SU-DHL-6 (cell line): ENCODE measurements at regions not wholly inside any gene's neighbourhood (a gene's known extent, or its start where the extent isn't known, plus 50 kb on each side); places are given as distances from the start of the nearest gene placed in this dataset.
"Not testable (repeated sequence)": the region's sequence is repeated elsewhere in the genome, so short reads cannot be mapped to it uniquely, and the experiment has no call there.

Experiments
- H2AFZ ChIP-seq: fragments of 200-600 bp; sonication (generic); 2 replicates; pipeline ENCODE4 v1.6.1; 2014; ENCODE audit warnings: low read depth, mild to moderate bottlenecking, moderate library complexity, mixed read lengths, antibody characterized with exemption, low read length; ENCODE audit not compliant: severe bottlenecking
- H3F3A ChIP-seq: fragments of 200-600 bp; shearing (Covaris generic); 2 replicates; pipeline ENCODE4 v1.6.0; 2016; ENCODE audit warnings: antibody characterized with exemption, mild to moderate bottlenecking; ENCODE audit not compliant: insufficient read depth
- H3K27ac ChIP-seq: fragments of 200-600 bp; sonication (generic); 2 replicates; pipeline ENCODE4 v1.5.1; 2016; ENCODE audit warnings: low read depth, mild to moderate bottlenecking, low read length, moderate library complexity, mixed read lengths
- H3K27me3 ChIP-seq: fragments of 200-600 bp; sonication (generic), shearing (Covaris generic); 2 replicates; pipeline ENCODE4 v1.6.0; 2014; ENCODE audit warnings: mild to moderate bottlenecking, low read length
- H3K36me3 ChIP-seq: fragments of 200-600 bp; sonication (generic); 2 replicates; pipeline ENCODE4 v1.6.1; 2014; ENCODE audit warnings: mild to moderate bottlenecking, low read length, mixed read lengths
- H3K4me2 ChIP-seq: fragments of 300-600, 200-600 bp; shearing (Covaris generic), sonication (generic); 2 replicates; pipeline ENCODE4 v1.6.0; 2014; ENCODE audit warnings: low read length, low read depth, mild to moderate bottlenecking; ENCODE audit not compliant: poor library complexity, severe bottlenecking
- H3K4me3 ChIP-seq: fragments of 200-600 bp; sonication (generic); 2 replicates; pipeline ENCODE4 v1.5.1; 2014; ENCODE audit warnings: antibody characterized with exemption, low read length, mild to moderate bottlenecking, mixed read lengths; ENCODE audit not compliant: insufficient read depth, poor library complexity, severe bottlenecking
- H3K79me2 ChIP-seq: fragments of 200-600 bp; sonication (generic); 2 replicates; pipeline ENCODE4 v1.6.1; 2014; ENCODE audit warnings: mild to moderate bottlenecking, low read length, moderate library complexity; ENCODE audit not compliant: insufficient read depth
- H3K9ac ChIP-seq: fragments of 200-600 bp; sonication (generic); 2 replicates; pipeline ENCODE4 v1.7.0; 2014; ENCODE audit warnings: mild to moderate bottlenecking, low read length
- H3K9me2 ChIP-seq: fragments of 200-600 bp; sonication (generic); replicated peaks from 2 replicates; pipeline ENCODE4 v1.6.1; 2014; ENCODE audit warnings: low read length; ENCODE audit not compliant: insufficient read depth
- H3K9me3 ChIP-seq: fragments of 200-600 bp; sonication (generic); 2 replicates; pipeline ENCODE4 v1.6.1; 2014; ENCODE audit warnings: low read length, mixed read lengths; ENCODE audit not compliant: insufficient read depth
- H4K20me1 ChIP-seq: fragments of 200-600 bp; sonication (generic); 2 replicates; pipeline ENCODE4 v1.6.1; 2014; ENCODE audit warnings: low read depth, mild to moderate bottlenecking, antibody characterized with exemption, low read length, moderate library complexity, mixed read lengths
- CTCF ChIP-seq: fragments of 200-600 bp; sonication (generic); IDR thresholded peaks from one replicate; pipeline ENCODE4 v1.5.1; 2017; ENCODE audit warnings: antibody characterized with exemption, mild to moderate bottlenecking, low read length, moderate library complexity; ENCODE audit not compliant: insufficient read depth, poor library complexity, severe bottlenecking
- EZH2phosphoT487 ChIP-seq: fragments of 200-600 bp; sonication (generic), shearing (Covaris generic); conservative IDR thresholded peaks from 2 replicates; pipeline ENCODE4 v1.6.1; 2018; ENCODE audit warnings: mild to moderate bottlenecking, antibody characterized with exemption, low read length, moderate library complexity, mixed read lengths

GRCh38 chr2:208794288-208794975 is 387.8 kb downstream of the PTH2R start:
- Histone ChIP-seq H3K36me3 (no peaks in the 10 kb centered on the region), H3K27ac (no peak overlapping the region), H3F3A (no peaks in the 10 kb centered on the region), H3K27me3 (no peaks in the 10 kb centered on the region), H2AFZ (no peak overlapping the region), H3K9me2 (no peaks in the 10 kb centered on the region), H3K9me3 (no peaks in the 10 kb centered on the region), H3K79me2 (no peaks in the 10 kb centered on the region), H3K4me3 (no peak overlapping the region), H3K4me2 (no peak overlapping the region), H4K20me1 (no peaks in the 10 kb centered on the region), H3K9ac (no peak overlapping the region)
- no peak for TF ChIP-seq EZH2phosphoT487
- TF ChIP-seq CTCF: no peak

GRCh38 chr2:208798698-208799097 is 392.1 kb downstream of the PTH2R start:
- Histone ChIP-seq H3K9me2 (no peaks in the 10 kb centered on the region), H2AFZ (no peak overlapping the region), H4K20me1 (no peaks in the 10 kb centered on the region), H3K9me3 (no peaks in the 10 kb centered on the region), H3K4me3 (no peak overlapping the region), H3F3A (no peaks in the 10 kb centered on the region), H3K27ac (no peak overlapping the region), H3K36me3 (no peaks in the 10 kb centered on the region), H3K9ac (no peak overlapping the region), H3K79me2 (no peaks in the 10 kb centered on the region), H3K27me3 (no peaks in the 10 kb centered on the region), H3K4me2 (no peak overlapping the region)
- TF ChIP-seq EZH2phosphoT487 (no peak), CTCF (no peak)

GRCh38 chr2:208799397-208799796 is 392.8 kb downstream of the PTH2R start:
- H3K27ac ChIP-seq: no peak overlapping the region
- H3K9me3 ChIP-seq: no peaks in the 10 kb centered on the region
- no peaks in the 10 kb centered on the region for H3K36me3 ChIP-seq
- TF ChIP-seq EZH2phosphoT487 (no peak), CTCF (no peak)
- no peaks in the 10 kb centered on the region for H3F3A ChIP-seq
- H3K27me3 ChIP-seq: no peaks in the 10 kb centered on the region
- H3K79me2 ChIP-seq: no peaks in the 10 kb centered on the region
- H4K20me1 ChIP-seq: no peaks in the 10 kb centered on the region
- H3K9ac ChIP-seq: no peak overlapping the region
- H3K9me2 ChIP-seq: no peaks in the 10 kb centered on the region
- H2AFZ ChIP-seq: no peak overlapping the region
- H3K4me3 ChIP-seq: no peak overlapping the region
- no peak overlapping the region for H3K4me2 ChIP-seq

GRCh38 chr2:208800887-208801286 is 394.3 kb downstream of the PTH2R start:
- H3F3A ChIP-seq, H3K27ac ChIP-seq, H3K36me3 ChIP-seq, H3K27me3 ChIP-seq, H4K20me1 ChIP-seq, H3K79me2 ChIP-seq, H3K9me2 ChIP-seq, H3K4me3 ChIP-seq, H3K9me3 ChIP-seq, H3K4me2 ChIP-seq, H2AFZ ChIP-seq, H3K9ac ChIP-seq: not testable (repeated sequence)
